Fibroblast of lung (primary cell): ENCODE measurements at regions not wholly inside any gene's neighbourhood (a gene's known extent, or its start where the extent isn't known, plus 50 kb on each side); places are given as distances from the start of the nearest gene placed in this dataset.

Experiments
- CTCF ChIP-seq, 2 donors: IDR thresholded peaks in 1 of 2; conservative IDR thresholded peaks in 1 of 2; 1 replicate in 1 of 2; 2 replicates in 1 of 2; pipeline ENCODE4 v1.5.1; 2011 to 2012; ENCODE audit warnings: low read length in 2 of 2, control low read depth in 1 of 2, inconsistent platforms in 1 of 2, low read depth in 1 of 2, mild to moderate bottlenecking in 1 of 2
- EZH2 ChIP-seq: IDR thresholded peaks from 2 replicates; pipeline ENCODE4 v1.5.1; 2012; ENCODE audit warnings: low read length, control low read depth, mild to moderate bottlenecking; ENCODE audit errors: missing control alignments

- TF ChIP-seq CTCF (conservative IDR thresholded peaks at IDR 0.05 in 1 of 2, IDR thresholded peaks at IDR 0.05 in 1 of 2; ENCODE audit: low read depth in 1 of 2, low read length in 2 of 2) (no peak), EZH2 (no peak)
These were observed 109.5 kb downstream of the SNX5 start for GRCh38 chr20:17859002-17859615.
